GM19351 (cell line): ENCODE measurements at regions not wholly inside any gene's neighbourhood (a gene's known extent, or its start where the extent isn't known, plus 50 kb on each side); places are given as distances from the start of the nearest gene placed in this dataset.
"Not testable (repeated sequence)": the region's sequence is repeated elsewhere in the genome, so short reads cannot be mapped to it uniquely, and the experiment has no call there.

Experiments
- ATAC-seq: cut with Tn5 transposase; IDR thresholded peaks from one replicate; pipeline ENCODE4 v1.9.1; 2021; ENCODE audit warnings: mild to moderate bottlenecking, moderate library complexity; ENCODE audit not compliant: unreplicated experiment

GRCh38 chr6:115302731-115303130, 758.0 kb downstream of the FRK start:
- ATAC-seq, result no peak

GRCh38 chr6:115287467-115287866, 773.2 kb downstream of the FRK start:
- no peak for ATAC-seq

GRCh38 chr6:115276881-115277565, 783.7 kb downstream of the FRK start:
- ATAC-seq, result no peak

GRCh38 chr6:115272311-115272710, 788.4 kb downstream of the FRK start:
- ATAC-seq, result no peak

GRCh38 chr6:115271434-115271833, 789.3 kb downstream of the FRK start:
- ATAC-seq, result no peak

- ATAC-seq, result no peak
Measured at GRCh38 chr6:115270953-115271352, 789.7 kb downstream of the FRK start.

GRCh38 chr6:115241373-115241772, 819.3 kb downstream of the FRK start:
- ATAC-seq, result no peak

GRCh38 chr6:115221198-115221597, 839.5 kb downstream of the FRK start:
- ATAC-seq, result no peak

- ATAC-seq, result no peak
Measured at GRCh38 chr6:115220551-115221159, 840.0 kb downstream of the FRK start.

- ATAC-seq, result no peak
Measured at GRCh38 chr6:115219645-115220044, 841.0 kb downstream of the FRK start.

- no peak for ATAC-seq
Measured at GRCh38 chr6:115216835-115217234, 843.9 kb downstream of the FRK start.

GRCh38 chr6:115214283-115214682, 846.4 kb downstream of the FRK start:
- ATAC-seq, result no peak

- ATAC-seq, result no peak
Measured at GRCh38 chr6:115203381-115203780, 857.3 kb downstream of the FRK start.

GRCh38 chr6:115194981-115195638, 852.3 kb upstream of the HS3ST5 start:
- ATAC-seq, result no peak

- no peak for ATAC-seq
Measured at GRCh38 chr6:115191989-115192388, 849.2 kb upstream of the HS3ST5 start.

- ATAC-seq, result no peak
Measured at GRCh38 chr6:115190534-115190933, 847.7 kb upstream of the HS3ST5 start.

GRCh38 chr6:115175456-115175855, 832.6 kb upstream of the HS3ST5 start:
- not testable (repeated sequence) for ATAC-seq

GRCh38 chr6:115165912-115166311, 823.1 kb upstream of the HS3ST5 start:
- ATAC-seq, result not testable (repeated sequence)

- no peak for ATAC-seq
Measured at GRCh38 chr6:115159733-115160132, 816.9 kb upstream of the HS3ST5 start.

GRCh38 chr6:115137910-115138309, 795.1 kb upstream of the HS3ST5 start:
- no peak for ATAC-seq

- no peak for ATAC-seq
Measured at GRCh38 chr6:115133790-115134189, 791.0 kb upstream of the HS3ST5 start.
